COLO668 (cell line): ENCODE measurements at regions not wholly inside any gene's neighbourhood (a gene's known extent, or its start where the extent isn't known, plus 50 kb on each side); places are given as distances from the start of the nearest gene placed in this dataset.

ENCODE experiments used
- DNase-seq: peaks from one replicate; lab custom pipeline; 2025; ENCODE audit not compliant: unreplicated experiment; lab: John Stamatoyannopoulos, UW

DNA sequence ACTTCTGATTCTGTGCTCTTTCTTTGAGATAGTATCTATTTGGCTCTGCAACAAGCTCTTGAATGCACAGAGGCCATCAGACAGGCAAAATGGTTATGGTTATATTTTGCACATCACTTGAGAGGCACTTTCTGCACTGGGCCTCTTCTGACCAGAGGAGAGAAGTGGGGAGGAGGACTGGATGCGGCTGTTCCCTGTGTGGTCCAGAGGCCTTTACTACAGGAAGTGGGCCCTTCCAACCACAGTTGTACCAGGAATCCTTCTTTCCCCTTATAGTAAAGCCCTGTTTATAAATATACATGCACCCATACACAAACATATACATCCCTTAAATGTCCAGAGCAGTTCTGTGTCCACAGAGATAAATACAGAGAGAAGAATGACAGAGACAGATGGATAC, 182.7 kb upstream of the HHIP start:
- DNase-seq: no peak

DNA sequence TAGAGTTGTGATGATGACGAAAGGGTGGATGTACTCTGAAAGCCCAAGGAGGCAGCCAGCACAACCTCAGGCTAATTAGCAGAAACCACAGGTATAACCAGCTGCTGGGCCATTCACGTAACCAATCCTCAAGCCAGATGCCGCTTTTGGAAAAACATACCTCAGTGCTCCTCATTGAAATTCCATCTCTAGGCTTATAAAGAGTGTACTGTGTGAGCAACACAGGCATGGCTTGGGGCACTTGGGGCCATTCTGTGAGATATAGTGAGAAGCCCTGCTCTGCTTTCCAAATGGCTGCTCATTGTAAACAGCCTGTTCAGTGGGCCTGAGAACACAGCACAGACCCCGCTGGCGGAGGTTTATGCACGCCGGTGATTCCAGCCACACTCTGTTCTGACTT, 182.1 kb upstream of the HHIP start:
- DNase-seq: no peak

DNA sequence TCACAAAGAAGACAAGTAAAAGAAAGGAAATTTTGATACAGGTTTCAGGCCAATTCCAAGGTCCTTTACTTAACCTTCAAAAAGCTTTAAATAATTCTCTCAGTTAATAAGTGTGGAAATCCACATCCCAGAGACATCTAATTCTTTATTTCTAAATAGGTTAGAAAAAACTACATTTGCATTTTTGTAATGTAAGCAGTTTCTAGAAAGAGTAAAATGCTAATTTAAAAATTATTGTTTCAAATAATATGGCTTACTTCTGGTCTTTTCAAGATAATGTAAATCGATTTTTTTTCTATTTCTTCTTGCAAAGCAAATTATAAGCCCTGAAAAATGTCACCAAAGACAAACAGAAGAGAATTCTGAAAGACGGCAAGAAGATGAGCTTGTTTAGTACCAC, 180.4 kb upstream of the HHIP start:
- no peak for DNase-seq

DNA sequence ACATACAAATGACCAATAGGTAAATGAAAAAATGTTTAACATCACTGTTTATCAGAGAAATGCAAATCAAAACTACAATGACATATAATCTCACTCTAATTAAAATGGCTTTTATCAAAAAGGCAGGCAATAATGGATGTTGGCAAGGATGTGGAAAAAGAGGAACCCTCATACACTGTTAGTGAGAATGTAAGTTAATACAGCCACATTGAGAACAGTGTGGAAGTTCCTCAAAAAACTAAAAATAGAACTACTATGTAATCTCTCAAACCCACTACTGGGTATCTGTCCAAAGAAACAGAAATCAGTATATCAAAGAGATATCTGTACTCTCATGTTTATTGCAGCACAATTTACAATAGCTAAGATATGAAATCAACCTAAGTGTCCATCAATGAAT, 165.9 kb upstream of the HHIP start:
- DNase-seq: no peak

- no peak for DNase-seq
Observed at GRCh38 chr4:144489831-144490230, 156.1 kb upstream of the HHIP start.

GRCh38 chr4:144494280-144494679, 151.7 kb upstream of the HHIP start:
- DNase-seq: no peak

- no peak for DNase-seq
Observed at GRCh38 chr4:144495944-144496343, 150.0 kb upstream of the HHIP start.

- DNase-seq: no peak
Observed at GRCh38 chr4:144499777-144500176, 146.2 kb upstream of the HHIP start.

- no peak for DNase-seq
Observed at GRCh38 chr4:144501231-144501780, 144.7 kb upstream of the HHIP start.

DNA sequence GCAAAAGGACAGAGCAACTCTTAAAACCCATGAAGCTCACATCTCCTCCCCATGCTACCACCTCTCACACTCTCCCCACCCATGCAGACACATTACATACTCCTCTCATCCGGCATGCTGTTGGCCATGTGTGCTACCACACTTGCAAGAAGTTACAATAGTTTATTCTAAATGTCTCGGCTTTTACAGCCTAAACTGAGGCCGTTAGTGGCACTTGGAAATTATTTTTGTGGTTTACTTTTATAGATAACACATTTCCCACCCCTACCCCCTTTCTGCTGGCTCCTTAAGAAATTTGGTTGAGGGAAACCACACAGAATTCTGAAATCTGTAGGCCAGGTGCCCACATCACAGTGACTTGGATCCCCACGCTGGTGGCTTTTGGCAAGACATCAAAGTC, 141.1 kb upstream of the HHIP start:
- DNase-seq: no peak

DNA sequence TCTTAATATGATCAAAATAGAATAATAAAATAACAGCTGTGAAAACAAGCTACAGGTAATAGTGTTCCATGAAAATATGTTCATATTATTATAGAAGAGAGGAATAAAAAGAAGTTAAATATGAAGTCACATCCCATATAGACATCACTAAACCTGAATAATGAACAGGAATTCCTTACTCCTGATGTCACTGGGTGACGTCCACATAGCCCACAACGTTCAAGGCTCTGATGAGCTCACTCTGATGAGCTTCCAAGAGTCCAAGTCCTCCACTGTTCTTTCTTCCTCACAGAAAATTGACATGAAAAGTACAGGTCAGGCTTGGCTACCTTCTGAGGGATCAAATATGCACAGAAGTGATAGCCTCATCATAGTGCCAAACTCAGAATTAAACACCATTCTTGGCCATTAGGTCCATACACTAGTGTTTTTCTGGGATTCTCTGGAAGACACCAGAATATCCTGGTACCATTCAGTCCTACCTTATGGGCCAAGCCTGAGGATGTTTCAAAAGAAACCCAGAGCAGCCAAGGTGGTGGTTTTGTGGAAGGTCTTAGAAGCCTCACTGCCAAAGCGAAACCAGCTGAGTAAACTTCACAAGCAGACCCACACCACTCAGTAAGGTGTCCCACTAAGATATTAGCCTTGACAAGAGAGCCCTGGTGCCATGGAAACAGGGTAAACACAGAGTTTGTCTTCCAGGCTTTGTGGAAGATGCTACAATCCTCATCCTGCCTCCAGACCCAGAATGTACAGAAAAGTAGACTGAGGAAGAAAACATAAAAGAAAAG, 138.4 kb upstream of the HHIP start:
- no peak for DNase-seq

GRCh38 chr4:144509088-144510015, 136.6 kb upstream of the HHIP start:
- DNase-seq: no peak

DNA sequence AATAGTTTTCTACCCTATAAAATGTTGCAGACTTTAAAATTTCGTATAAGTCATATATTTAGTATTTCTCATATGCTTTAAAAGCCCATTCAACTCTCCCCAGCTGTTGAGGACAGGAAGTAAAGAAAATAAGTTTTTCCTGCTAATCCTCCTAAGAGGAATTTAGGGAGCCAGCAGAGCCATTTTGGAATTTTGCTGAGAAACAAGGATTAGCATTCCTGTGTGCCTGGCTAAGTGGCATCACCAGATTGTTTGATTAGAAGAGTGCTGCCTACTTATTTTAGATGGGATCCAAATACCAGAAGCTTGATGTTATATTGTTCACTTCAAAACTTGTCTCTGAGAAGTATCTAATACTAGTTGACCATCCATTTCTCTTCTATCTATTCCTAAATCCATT, 131.2 kb upstream of the HHIP start:
- no peak for DNase-seq

- DNase-seq: peak; percentile 19
Observed at GRCh38 chr4:144518181-144518895, 127.6 kb upstream of the HHIP start.

GRCh38 chr4:144531841-144532240, 114.1 kb upstream of the HHIP start:
- no peak for DNase-seq

DNA sequence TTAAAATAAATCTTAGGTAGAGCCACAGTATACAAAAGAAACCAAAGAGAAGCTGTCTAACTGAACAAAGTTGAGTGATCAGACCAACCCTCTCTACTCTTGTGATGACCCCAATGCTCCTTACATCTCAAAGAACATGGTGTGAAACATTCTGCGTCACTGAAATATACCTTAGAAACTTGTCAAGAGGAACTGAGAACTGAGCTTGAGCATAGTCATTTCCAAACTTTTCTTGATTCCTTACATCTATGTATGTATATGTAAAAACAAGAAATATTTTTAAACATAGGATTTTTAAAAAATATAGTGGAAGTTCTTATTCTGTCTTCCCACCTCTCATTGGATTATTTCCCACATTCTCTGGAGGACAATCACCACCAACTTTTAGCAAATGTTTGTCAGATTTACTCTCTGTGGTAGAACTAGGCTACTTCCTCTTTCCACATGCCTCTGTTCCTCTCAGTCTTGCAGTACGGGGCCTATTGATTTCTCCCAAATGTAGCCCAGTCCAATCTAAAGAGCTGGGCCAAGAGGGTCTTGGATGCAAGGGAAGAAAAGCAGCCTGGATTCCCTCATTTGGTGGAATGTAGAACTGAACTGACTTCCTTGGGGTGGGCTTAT, 98.2 kb upstream of the HHIP start:
- no peak for DNase-seq

- no peak for DNase-seq
Observed at GRCh38 chr4:144556636-144557035, 89.3 kb upstream of the HHIP start.

- no peak for DNase-seq
Observed at GRCh38 chr4:144557404-144557803, 88.6 kb upstream of the HHIP start.

DNA sequence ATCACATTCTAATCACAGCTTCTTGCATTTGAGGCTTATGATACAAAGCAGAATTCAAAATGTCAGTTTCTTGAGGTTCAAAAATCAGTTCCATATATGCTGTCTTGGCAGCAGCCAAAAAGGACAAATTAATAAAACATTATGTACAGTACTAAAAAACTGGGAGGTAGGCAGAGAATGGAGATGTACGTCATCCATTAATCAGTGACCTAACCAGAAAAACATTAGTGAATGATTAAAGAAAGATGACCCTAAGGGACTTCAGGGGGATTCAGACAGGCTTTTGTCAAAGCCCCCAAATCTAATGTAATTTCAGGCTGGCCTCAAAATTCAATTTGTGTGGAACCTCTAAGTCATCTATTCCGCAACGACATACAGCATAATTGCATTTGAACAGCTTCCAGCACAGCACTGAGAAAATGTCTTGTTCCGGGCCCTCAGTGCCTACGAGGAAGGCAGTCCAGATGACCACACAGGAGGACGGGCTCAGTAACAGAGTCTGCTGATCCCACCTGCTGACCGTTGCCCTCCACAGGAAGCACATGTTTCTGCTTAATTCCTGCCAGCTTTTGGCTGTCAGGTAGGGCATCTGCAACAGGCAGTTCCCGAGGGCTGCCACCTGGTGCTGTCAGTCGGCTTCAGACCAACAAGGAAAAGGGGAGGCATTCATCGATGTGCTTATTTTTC, 83.8 kb upstream of the HHIP start:
- DNase-seq: no peak

GRCh38 chr4:144564358-144564757, 81.6 kb upstream of the HHIP start:
- DNase-seq: no peak
